PFSK-1 (cell line): ENCODE measurements at regions not wholly inside any gene's neighbourhood (a gene's known extent, or its start where the extent isn't known, plus 50 kb on each side); places are given as distances from the start of the nearest gene placed in this dataset.

Experiments used
- FOXP2 ChIP-seq: optimal IDR thresholded peaks from 2 replicates; pipeline ENCODE3; 2011; ENCODE audit warnings: borderline replicate concordance, control low read depth, inconsistent platforms; ENCODE audit not compliant: insufficient read depth; ENCODE audit errors: extremely low read length, extremely low read depth
- POLR2AphosphoS5 ChIP-seq: IDR thresholded peaks from 2 replicates; pipeline ENCODE4 v1.6.1; 2012; ENCODE audit warnings: low read depth, mild to moderate bottlenecking, control low read depth, low read length, moderate library complexity
- REST ChIP-seq, 2 experiments: IDR thresholded peaks; 2 replicates each; pipeline versions ENCODE4 v1.6.1 to v1.8.0; 2011 to 2012; ENCODE audit warnings: low read depth in 2 of 2, low read length in 2 of 2, control low read depth in 1 of 2, inconsistent platforms in 1 of 2, mild to moderate bottlenecking in 1 of 2, moderate library complexity in 1 of 2; ENCODE audit not compliant: insufficient read depth in 1 of 2
- SIN3A ChIP-seq: IDR thresholded peaks from 2 replicates; pipeline ENCODE4 v1.6.1; 2012; ENCODE audit warnings: mild to moderate bottlenecking, low read length, moderate library complexity, borderline replicate concordance; ENCODE audit not compliant: insufficient read depth
- TAF1 ChIP-seq: IDR thresholded peaks from 2 replicates; pipeline ENCODE4 v1.6.1; 2012; ENCODE audit warnings: low read length, control low read depth, borderline replicate concordance; ENCODE audit not compliant: insufficient read depth

- TF ChIP-seq FOXP2 (no peak), POLR2AphosphoS5 (no peak), TAF1 (no peak), REST (IDR thresholded peaks at IDR 0.05; ENCODE audit: insufficient read depth in 1 of 2, low read depth in 2 of 2, low read length in 2 of 2) (no peak), SIN3A (no peak)
These were observed 298.2 kb downstream of the SP3 start for GRCh38 chr2:173667014-173667413.

- TF ChIP-seq POLR2AphosphoS5, result no peak
- no peak for TF ChIP-seq REST (IDR thresholded peaks at IDR 0.05; ENCODE audit: insufficient read depth in 1 of 2, low read depth in 2 of 2, low read length in 2 of 2)
- no peak for TF ChIP-seq SIN3A
- TF ChIP-seq FOXP2, result no peak
- TF ChIP-seq TAF1, result no peak
These were observed 297.8 kb downstream of the SP3 start for GRCh38 chr2:173667415-173667814.

GRCh38 chr2:173669271-173669853 lies 295.8 kb downstream of the SP3 start:
- TF ChIP-seq REST (IDR thresholded peaks at IDR 0.05; ENCODE audit: insufficient read depth in 1 of 2, low read depth in 2 of 2, low read length in 2 of 2), result no peak
- TF ChIP-seq POLR2AphosphoS5, result no peak
- no peak for TF ChIP-seq FOXP2

GRCh38 chr2:173669888-173670287 lies 295.3 kb downstream of the SP3 start:
- TF ChIP-seq SIN3A (no peak), TAF1 (no peak), FOXP2 (no peak), POLR2AphosphoS5 (no peak), REST (IDR thresholded peaks at IDR 0.05; ENCODE audit: insufficient read depth in 1 of 2, low read depth in 2 of 2, low read length in 2 of 2) (no peak)

GRCh38 chr2:173672573-173673340 lies 292.4 kb downstream of the SP3 start:
- TF ChIP-seq FOXP2 (no peak), TAF1 (no peak), POLR2AphosphoS5 (no peak), REST (IDR thresholded peaks at IDR 0.05; ENCODE audit: insufficient read depth in 1 of 2, low read depth in 2 of 2, low read length in 2 of 2) (no peak), SIN3A (no peak)
